GM18517 (cell line): ENCODE measurements at regions not wholly inside any gene's neighbourhood (a gene's known extent, or its start where the extent isn't known, plus 50 kb on each side); places are given as distances from the start of the nearest gene placed in this dataset.
A peak's percentile ranks its signal among the peaks of the same experiment; 100 is the strongest.
"Not testable (repeated sequence)": the region's sequence is repeated elsewhere in the genome, so short reads cannot be mapped to it uniquely, and the experiment has no call there.

Source experiments
- ATAC-seq: cut with Tn5 transposase; IDR thresholded peaks from one replicate; pipeline ENCODE4 v1.9.1; 2021; ENCODE audit warnings: mild to moderate bottlenecking, moderate library complexity; ENCODE audit not compliant: unreplicated experiment

DNA sequence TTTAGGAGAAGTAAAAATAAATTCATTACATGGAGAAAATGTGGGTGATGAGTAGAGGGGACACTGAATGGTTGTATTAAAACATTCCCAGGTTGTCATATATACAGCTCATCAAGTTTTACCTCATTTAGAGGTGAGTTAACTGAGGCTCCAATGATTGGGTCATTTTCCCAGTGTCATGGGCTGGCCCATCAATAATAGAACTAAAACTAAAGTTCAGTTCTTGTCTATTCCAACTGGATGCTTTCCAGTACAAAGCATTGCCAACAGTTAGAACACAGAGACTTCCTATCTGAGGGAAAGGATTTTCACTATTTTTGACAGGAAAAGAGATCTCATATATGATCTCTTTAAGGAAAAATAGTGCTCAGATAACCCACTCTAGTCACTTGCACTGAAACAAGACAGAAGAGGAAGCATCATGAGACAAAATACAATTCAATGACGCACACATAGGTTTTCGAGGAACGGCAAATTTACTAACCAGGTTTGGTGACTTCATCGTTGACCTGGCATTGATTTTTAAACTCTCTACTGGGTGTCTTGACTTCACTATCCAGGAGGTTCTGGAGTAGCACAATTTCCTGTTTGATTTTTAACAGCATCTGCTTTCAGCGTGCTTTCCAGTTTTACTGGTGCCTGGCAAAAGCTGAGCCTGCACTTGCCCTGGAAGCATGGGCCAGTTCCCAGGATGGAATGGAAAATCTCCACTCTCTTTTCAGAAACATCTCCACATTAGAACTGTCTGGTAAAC is 195.5 kb upstream of the FBXL4 start:
- ATAC-seq: no peak

DNA sequence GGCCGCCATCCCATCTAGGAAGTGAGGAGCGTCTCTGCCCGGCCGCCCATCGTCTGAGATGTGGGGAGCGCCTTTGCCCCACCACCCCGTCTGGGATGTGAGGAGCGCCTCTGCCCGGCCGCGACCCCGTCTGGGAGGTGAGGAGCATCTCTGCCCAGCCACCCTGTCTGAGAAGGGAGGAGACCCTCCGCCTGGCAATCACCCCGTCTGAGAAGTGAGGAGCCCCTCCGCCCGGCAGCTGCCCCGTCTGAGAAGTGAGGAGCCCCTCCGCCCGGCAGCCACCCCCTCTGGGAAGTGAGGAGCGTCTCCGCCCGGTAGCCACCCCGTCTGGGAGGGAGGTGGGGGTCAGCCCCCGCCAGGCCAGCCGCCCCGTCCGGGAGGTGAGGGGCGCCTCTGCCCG is 194.2 kb upstream of the FBXL4 start:
- ATAC-seq: not testable (repeated sequence)

DNA sequence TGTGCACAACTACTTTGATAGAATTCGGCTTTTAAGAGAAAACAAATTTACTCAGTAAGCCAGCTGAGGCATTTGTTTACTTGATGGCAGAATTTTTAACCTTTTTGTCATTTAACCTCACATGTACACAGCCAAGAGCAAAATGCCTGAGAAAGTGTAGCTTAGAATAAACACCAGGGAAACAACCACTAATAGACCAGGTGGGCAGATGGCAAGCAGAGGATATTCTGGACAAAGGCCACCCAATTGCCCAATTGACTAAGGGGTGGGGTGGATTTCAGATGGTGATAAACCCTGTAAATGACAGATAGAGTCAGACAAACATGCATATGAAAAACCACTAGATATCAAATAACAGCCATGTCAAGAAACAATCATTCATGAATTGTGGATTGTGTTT is 190.7 kb upstream of the FBXL4 start:
- no peak for ATAC-seq

DNA sequence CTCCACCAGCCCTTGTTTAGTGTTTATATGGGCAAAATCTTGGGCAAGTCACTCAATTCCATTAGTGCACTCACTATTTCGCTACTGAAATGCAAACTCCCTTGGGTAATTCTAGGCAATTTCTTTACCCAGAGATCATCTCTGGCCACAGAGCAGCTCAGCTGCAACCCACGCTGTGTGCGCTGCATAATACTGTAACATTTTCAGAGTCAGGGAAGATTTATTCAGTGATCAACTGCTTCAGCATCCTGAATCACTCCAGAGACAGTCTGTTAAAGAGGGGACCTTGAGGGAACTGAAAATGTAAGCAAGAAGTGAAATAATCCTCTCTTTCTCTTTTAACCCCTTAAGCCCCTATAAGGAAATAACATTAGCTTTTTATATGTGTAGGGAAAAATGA is 189.6 kb upstream of the FBXL4 start:
- no peak for ATAC-seq

DNA sequence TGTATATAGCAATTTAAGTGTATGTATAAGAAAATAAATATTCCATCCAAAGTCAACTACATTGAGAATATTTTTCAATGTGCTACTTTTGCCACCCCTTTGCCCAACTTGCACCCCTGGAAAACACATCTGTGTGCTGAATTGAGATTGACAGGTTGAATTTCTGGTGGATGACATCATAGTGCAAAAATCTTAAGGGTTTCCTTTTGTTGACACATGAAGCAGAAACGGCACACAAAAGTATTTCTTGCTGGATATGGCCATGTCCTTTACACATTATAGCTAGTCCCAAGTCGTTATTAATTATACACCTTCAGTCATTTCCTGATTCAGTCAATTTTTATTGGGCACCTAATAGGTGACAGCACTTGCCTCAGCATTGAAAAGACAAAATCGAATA is 188.7 kb upstream of the FBXL4 start:
- ATAC-seq: no peak

DNA sequence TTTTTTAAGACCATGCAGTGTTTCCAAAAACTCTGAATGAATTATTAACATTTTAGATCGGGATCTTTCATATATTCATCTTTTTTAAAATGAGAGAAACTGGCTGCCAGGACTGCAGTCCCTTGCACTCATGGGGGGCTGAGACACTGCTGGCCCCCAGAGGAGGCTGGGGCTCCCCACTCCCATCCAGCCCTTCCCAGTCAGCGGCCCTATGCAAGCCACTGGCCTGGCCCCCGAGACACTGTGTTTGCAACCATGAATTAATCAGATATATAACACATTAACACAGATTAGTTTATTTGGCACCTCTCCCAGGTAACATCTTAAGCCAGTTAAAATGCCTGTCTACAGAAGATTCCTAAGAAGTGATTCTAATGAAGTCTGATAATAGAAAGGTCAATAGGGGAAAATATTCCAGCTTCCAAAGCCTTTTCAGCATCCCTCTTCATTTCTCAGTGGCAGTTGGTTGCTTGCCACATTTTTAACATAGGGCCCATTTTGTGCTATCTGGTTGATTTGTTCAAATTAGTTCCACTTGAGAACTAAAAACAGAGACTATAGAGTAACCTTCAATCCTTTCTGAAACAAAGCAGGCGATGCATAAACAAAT is 184.4 kb upstream of the FBXL4 start:
- no peak for ATAC-seq

GRCh38 chr6:99130897-99131873 is 183.4 kb upstream of the FBXL4 start:
- no peak for ATAC-seq

GRCh38 chr6:99129835-99130234 is 182.1 kb upstream of the FBXL4 start:
- no peak for ATAC-seq

DNA sequence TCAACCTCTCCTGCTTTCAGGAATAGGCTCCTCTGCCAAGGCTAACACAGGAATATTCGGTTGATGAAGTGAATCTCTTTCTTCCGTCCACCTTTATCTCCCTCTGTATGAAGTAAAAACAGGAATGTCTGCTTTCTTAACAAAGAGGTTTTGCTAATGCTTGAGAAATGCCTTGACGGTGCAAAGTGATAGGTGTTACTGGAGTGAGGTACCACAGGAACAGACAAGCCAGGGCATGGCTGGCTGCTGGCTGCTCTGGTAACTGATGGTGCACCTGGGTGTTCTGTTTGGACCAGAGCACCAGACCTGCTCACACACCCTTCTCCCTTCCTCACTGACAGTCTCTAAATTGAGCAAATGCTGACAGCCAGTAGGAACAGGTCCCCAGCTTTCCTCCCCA is 174.0 kb upstream of the FBXL4 start:
- ATAC-seq: no peak

DNA sequence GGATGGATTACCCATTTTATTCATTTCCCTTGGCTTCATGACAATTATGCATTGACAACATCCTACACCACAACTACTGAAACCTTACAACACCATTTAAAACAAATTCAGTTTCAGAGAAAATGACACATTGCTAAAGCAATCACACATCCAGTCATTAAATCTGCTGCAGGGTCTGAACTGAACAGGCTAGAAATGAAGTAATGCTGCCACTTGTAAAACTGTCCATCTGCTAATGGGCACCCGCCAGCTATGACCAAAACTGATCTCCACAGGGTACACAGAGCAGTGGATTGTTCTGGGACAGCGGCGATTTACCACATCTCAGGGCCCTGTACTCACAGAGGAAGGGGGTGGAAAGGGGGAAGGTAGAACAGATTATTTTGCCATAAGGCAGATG is 172.9 kb upstream of the FBXL4 start:
- ATAC-seq: no peak

DNA sequence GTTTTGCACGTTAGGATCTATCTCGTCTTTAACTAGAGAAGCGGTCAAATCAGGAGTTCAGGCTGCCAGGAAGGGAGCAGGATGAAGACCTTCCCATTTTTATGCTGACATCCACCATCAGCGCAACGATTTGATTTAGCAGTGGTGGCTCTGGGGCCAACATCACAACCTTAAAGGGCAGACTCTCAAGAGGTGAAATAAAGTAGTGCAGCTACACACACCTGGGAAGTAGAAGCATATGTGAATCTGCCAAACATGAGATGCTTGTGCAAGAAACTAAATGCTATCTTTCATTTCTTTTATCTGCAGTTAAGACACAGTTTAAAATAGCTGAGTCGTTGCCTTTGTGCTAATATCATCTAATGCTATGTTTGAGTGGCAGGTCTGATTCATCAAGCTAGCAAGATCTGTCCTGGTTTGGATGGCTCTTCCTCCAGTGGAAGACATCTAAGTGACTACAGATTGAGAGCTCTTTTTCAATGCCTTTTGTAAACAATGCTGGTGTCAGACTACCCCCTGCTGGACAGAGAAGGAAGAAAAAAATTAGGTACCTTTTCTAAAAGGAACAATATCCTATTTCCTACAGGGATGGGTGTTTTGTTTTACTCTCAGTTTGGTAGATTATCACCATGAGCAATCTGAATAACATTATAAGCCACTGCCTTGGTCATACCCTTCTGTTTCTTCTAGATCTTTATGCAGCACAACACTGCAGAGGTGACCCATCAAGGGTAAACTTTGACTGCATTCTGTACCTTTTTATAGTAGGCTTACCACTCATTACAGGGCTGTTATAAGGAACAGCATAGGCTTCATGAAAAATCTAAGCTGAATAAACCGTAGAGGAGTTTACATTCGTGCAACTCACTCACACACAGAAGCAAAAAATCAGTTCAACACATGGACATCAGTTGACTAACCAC is 171.6 kb upstream of the FBXL4 start:
- ATAC-seq: peak; percentile 78

DNA sequence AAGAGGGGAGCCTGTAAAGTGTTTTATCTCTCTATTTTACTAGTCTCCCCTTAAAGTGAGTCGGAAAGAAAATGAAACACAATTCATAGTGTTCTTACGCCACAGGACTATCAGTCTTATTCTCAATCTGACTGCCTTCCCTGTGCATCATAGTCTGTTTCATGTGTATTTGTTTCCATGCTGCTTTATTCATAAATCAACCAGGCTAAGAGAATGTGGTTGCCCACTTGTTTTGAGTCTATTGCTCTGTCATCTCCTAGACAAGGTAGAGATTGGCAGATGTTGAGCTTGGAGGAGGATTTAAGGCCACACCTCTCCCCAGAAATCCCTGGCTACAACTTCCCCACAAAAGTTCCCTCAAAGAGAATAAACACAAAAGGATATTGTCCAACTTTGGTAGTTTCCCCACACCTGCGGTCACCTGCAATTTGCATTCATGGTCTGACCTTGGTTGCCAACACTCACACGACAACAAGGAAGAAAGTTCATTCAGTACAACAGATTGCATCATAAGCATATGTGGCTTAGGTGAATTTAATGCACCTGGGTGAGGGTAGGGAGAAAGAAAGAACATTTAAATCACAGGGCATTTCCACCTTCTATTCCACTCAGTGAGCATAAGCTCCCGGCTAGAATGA is 167.1 kb upstream of the FBXL4 start:
- no peak for ATAC-seq

GRCh38 chr6:99111590-99111989 is 163.8 kb upstream of the FBXL4 start:
- no peak for ATAC-seq

GRCh38 chr6:99110029-99110428 is 162.3 kb upstream of the FBXL4 start:
- ATAC-seq: no peak

- ATAC-seq: no peak
Measured at GRCh38 chr6:99104218-99104617, 156.5 kb upstream of the FBXL4 start.

DNA sequence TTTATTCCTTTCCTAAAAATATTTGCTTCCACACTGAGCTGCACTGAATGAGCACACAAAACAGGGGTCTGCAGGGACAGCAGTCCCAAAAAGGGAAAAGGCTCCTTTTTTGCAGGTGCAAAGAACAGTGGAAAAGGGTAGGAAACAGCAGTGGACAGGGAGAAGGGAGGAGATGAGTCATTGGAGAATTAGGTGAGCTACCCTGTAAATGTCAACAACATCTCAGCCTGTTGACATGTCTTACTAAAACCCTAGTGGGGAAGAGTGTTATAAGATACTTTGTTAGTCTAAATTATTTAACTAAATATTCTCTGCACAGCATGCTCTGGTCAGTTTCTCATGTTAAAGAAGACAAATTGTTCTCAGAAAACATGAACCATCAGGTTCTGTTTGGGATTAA is 151.5 kb upstream of the FBXL4 start:
- no peak for ATAC-seq

DNA sequence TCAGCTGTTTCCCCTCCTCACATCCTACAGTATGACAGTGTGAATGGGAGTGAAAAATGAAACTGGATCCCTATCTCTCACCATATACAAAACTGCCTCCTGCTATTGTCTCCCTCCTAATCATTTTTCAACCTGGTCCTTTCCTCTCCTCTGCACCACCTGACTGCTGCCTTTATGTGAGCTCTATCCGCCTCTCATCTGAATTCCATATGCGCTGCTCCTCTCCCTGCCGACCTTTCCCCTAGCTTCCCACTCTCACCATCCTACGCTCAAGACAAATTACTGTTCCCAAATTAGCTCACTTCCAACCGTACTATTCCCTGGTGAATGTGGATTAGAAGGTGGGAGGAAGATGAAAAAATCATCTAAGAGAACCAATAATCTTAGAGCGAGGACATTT is 148.4 kb upstream of the FBXL4 start:
- no peak for ATAC-seq

- ATAC-seq: no peak
Measured at GRCh38 chr6:99093456-99094190, 145.9 kb upstream of the FBXL4 start.

GRCh38 chr6:99092461-99092860 is 144.7 kb upstream of the FBXL4 start:
- no peak for ATAC-seq
